ENCODE measurements at regions not wholly inside any gene's neighbourhood (a gene's known extent, or its start where the extent isn't known, plus 50 kb on each side); places are given as distances from the start of the nearest gene placed in this dataset.

- H3K9me3 ChIP-seq (ENCODE audit: control insufficient read depth, low read length) = no peaks in the 10 kb centered on the region
- H3K36me3 ChIP-seq (ENCODE audit: control insufficient read depth, insufficient read depth, low read length, severe bottlenecking) = no peaks in the 10 kb centered on the region
- H3K4me3 ChIP-seq (ENCODE audit: low read length) = no peak overlapping the region
- no peak for DNase-seq (ENCODE audit: low read depth)
- no peaks in the 10 kb centered on the region for H3K27me3 ChIP-seq (replicated peaks; ENCODE audit: control insufficient read depth, insufficient read depth, low read length)
- H3K9ac ChIP-seq (ENCODE audit: low read length) = no peak overlapping the region
- no peaks in the 10 kb centered on the region for H3K4me1 ChIP-seq (ENCODE audit: control insufficient read depth, insufficient read depth, low read length)
Observed at GRCh38 chr2:104318001-104318665, 535.8 kb upstream of the POU3F3 start.

GRCh38 chr2:104321116-104321795 lies 532.7 kb upstream of the POU3F3 start:
- Histone ChIP-seq H3K9me3 (ENCODE audit: control insufficient read depth, low read length) (no peaks in the 10 kb centered on the region), H3K4me3 (ENCODE audit: low read length) (no peak overlapping the region), H3K4me1 (ENCODE audit: control insufficient read depth, insufficient read depth, low read length) (no peaks in the 10 kb centered on the region), H3K9ac (ENCODE audit: low read length) (no peak overlapping the region), H3K36me3 (ENCODE audit: control insufficient read depth, insufficient read depth, low read length, severe bottlenecking) (no peaks in the 10 kb centered on the region), H3K27me3 (replicated peaks; ENCODE audit: control insufficient read depth, insufficient read depth, low read length) (no peaks in the 10 kb centered on the region)
- no peak for DNase-seq (ENCODE audit: low read depth)

- no peaks in the 10 kb centered on the region for H3K27me3 ChIP-seq (replicated peaks; ENCODE audit: control insufficient read depth, insufficient read depth, low read length)
- no peaks in the 10 kb centered on the region for H3K9me3 ChIP-seq (ENCODE audit: control insufficient read depth, low read length)
- H3K4me1 ChIP-seq (ENCODE audit: control insufficient read depth, insufficient read depth, low read length) = no peaks in the 10 kb centered on the region
- no peak overlapping the region for H3K4me3 ChIP-seq (ENCODE audit: low read length)
- DNase-seq (ENCODE audit: low read depth) = no peak
- H3K36me3 ChIP-seq (ENCODE audit: control insufficient read depth, insufficient read depth, low read length, severe bottlenecking) = no peaks in the 10 kb centered on the region
- H3K9ac ChIP-seq (ENCODE audit: low read length) = no peak overlapping the region
Observed at GRCh38 chr2:104321796-104322349, 532.0 kb upstream of the POU3F3 start.

GRCh38 chr2:104332731-104333130 lies 521.2 kb upstream of the POU3F3 start:
- Histone ChIP-seq H3K36me3 (ENCODE audit: control insufficient read depth, insufficient read depth, low read length, severe bottlenecking) (no peaks in the 10 kb centered on the region), H3K4me1 (ENCODE audit: control insufficient read depth, insufficient read depth, low read length) (no peaks in the 10 kb centered on the region), H3K4me3 (ENCODE audit: low read length) (no peak overlapping the region), H3K27me3 (replicated peaks; ENCODE audit: control insufficient read depth, insufficient read depth, low read length) (no peaks in the 10 kb centered on the region), H3K9me3 (ENCODE audit: control insufficient read depth, low read length) (no peaks in the 10 kb centered on the region), H3K9ac (ENCODE audit: low read length) (no peak overlapping the region)
- DNase-seq (ENCODE audit: low read depth) = no peak

GRCh38 chr2:104337869-104338268 lies 516.0 kb upstream of the POU3F3 start:
- DNase-seq (ENCODE audit: low read depth) = no peak
- Histone ChIP-seq H3K36me3 (ENCODE audit: control insufficient read depth, insufficient read depth, low read length, severe bottlenecking) (no peaks in the 10 kb centered on the region), H3K9me3 (ENCODE audit: control insufficient read depth, low read length) (no peaks in the 10 kb centered on the region), H3K27me3 (replicated peaks; ENCODE audit: control insufficient read depth, insufficient read depth, low read length) (no peaks in the 10 kb centered on the region), H3K9ac (ENCODE audit: low read length) (no peak overlapping the region), H3K4me3 (ENCODE audit: low read length) (no peak overlapping the region), H3K4me1 (ENCODE audit: control insufficient read depth, insufficient read depth, low read length) (no peaks in the 10 kb centered on the region)

- Histone ChIP-seq H3K4me3 (ENCODE audit: low read length) (no peak overlapping the region), H3K9ac (ENCODE audit: low read length) (no peak overlapping the region), H3K27me3 (replicated peaks; ENCODE audit: control insufficient read depth, insufficient read depth, low read length) (no peaks in the 10 kb centered on the region), H3K9me3 (ENCODE audit: control insufficient read depth, low read length) (no peaks in the 10 kb centered on the region), H3K36me3 (ENCODE audit: control insufficient read depth, insufficient read depth, low read length, severe bottlenecking) (no peaks in the 10 kb centered on the region), H3K4me1 (ENCODE audit: control insufficient read depth, insufficient read depth, low read length) (no peaks in the 10 kb centered on the region)
- no peak for DNase-seq (ENCODE audit: low read depth)
Observed at GRCh38 chr2:104340162-104340561, 513.8 kb upstream of the POU3F3 start.

- Histone ChIP-seq H3K36me3 (ENCODE audit: control insufficient read depth, insufficient read depth, low read length, severe bottlenecking) (no peaks in the 10 kb centered on the region), H3K9ac (ENCODE audit: low read length) (no peak overlapping the region), H3K9me3 (ENCODE audit: control insufficient read depth, low read length) (no peaks in the 10 kb centered on the region), H3K4me1 (ENCODE audit: control insufficient read depth, insufficient read depth, low read length) (no peaks in the 10 kb centered on the region), H3K27me3 (replicated peaks; ENCODE audit: control insufficient read depth, insufficient read depth, low read length) (no peaks in the 10 kb centered on the region), H3K4me3 (ENCODE audit: low read length) (no peak overlapping the region)
- no peak for DNase-seq (ENCODE audit: low read depth)
Observed at GRCh38 chr2:104340879-104341828, 512.8 kb upstream of the POU3F3 start.

GRCh38 chr2:104344306-104344705 lies 509.6 kb upstream of the POU3F3 start:
- Histone ChIP-seq H3K9ac (ENCODE audit: low read length) (no peak overlapping the region), H3K9me3 (ENCODE audit: control insufficient read depth, low read length) (no peaks in the 10 kb centered on the region), H3K4me1 (ENCODE audit: control insufficient read depth, insufficient read depth, low read length) (no peaks in the 10 kb centered on the region), H3K36me3 (ENCODE audit: control insufficient read depth, insufficient read depth, low read length, severe bottlenecking) (no peaks in the 10 kb centered on the region), H3K4me3 (ENCODE audit: low read length) (no peak overlapping the region), H3K27me3 (replicated peaks; ENCODE audit: control insufficient read depth, insufficient read depth, low read length) (no peaks in the 10 kb centered on the region)
- no peak for DNase-seq (ENCODE audit: low read depth)

GRCh38 chr2:104344985-104345384 lies 508.9 kb upstream of the POU3F3 start:
- Histone ChIP-seq H3K36me3 (ENCODE audit: control insufficient read depth, insufficient read depth, low read length, severe bottlenecking) (no peaks in the 10 kb centered on the region), H3K4me3 (ENCODE audit: low read length) (no peak overlapping the region), H3K4me1 (ENCODE audit: control insufficient read depth, insufficient read depth, low read length) (no peaks in the 10 kb centered on the region), H3K27me3 (replicated peaks; ENCODE audit: control insufficient read depth, insufficient read depth, low read length) (no peaks in the 10 kb centered on the region), H3K9ac (ENCODE audit: low read length) (no peak overlapping the region), H3K9me3 (ENCODE audit: control insufficient read depth, low read length) (no peaks in the 10 kb centered on the region)
- no peak for DNase-seq (ENCODE audit: low read depth)

GRCh38 chr2:104358122-104358521 lies 495.8 kb upstream of the POU3F3 start:
- no peak for DNase-seq (ENCODE audit: low read depth)
- Histone ChIP-seq H3K27me3 (replicated peaks; ENCODE audit: control insufficient read depth, insufficient read depth, low read length) (no peaks in the 10 kb centered on the region), H3K4me1 (ENCODE audit: control insufficient read depth, insufficient read depth, low read length) (no peaks in the 10 kb centered on the region), H3K36me3 (ENCODE audit: control insufficient read depth, insufficient read depth, low read length, severe bottlenecking) (no peaks in the 10 kb centered on the region), H3K4me3 (ENCODE audit: low read length) (no peak overlapping the region), H3K9me3 (ENCODE audit: control insufficient read depth, low read length) (no peaks in the 10 kb centered on the region), H3K9ac (ENCODE audit: low read length) (no peak overlapping the region)

- Histone ChIP-seq H3K9ac (ENCODE audit: low read length) (no peak overlapping the region), H3K9me3 (ENCODE audit: control insufficient read depth, low read length) (no peaks in the 10 kb centered on the region), H3K4me1 (ENCODE audit: control insufficient read depth, insufficient read depth, low read length) (no peaks in the 10 kb centered on the region), H3K4me3 (ENCODE audit: low read length) (no peak overlapping the region), H3K27me3 (replicated peaks; ENCODE audit: control insufficient read depth, insufficient read depth, low read length) (no peaks in the 10 kb centered on the region), H3K36me3 (ENCODE audit: control insufficient read depth, insufficient read depth, low read length, severe bottlenecking) (no peaks in the 10 kb centered on the region)
- DNase-seq (ENCODE audit: low read depth) = no peak
Observed at GRCh38 chr2:104361414-104361813, 492.5 kb upstream of the POU3F3 start.
